GM21723 (cell line): ENCODE measurements at regions not wholly inside any gene's neighbourhood (a gene's known extent, or its start where the extent isn't known, plus 50 kb on each side); places are given as distances from the start of the nearest gene placed in this dataset.
"Not testable (repeated sequence)": the region's sequence is repeated elsewhere in the genome, so short reads cannot be mapped to it uniquely, and the experiment has no call there.

Experiments used
- ATAC-seq: cut with Tn5 transposase; IDR thresholded peaks from one replicate; pipeline ENCODE4 v1.9.1; 2021; ENCODE audit warnings: mild to moderate bottlenecking, moderate library complexity; ENCODE audit not compliant: unreplicated experiment

DNA sequence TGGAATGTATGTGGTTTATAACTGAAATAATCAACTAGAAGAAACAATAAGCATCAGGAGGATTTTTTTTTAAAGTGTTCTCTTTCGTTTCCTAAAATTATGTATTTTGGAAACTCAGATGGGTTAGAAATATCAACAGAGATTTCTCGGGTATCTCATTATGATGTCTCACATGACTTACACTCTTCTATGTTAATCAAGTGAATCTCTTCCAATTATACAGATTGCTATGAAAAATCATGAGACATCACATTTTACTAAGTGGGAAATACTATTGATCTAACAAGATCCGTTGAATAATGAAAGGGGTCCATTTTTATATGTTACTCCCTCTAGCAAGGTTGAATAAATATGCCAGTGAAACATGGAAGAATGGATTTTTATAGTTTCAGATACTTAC lies 54.7 kb upstream of the NRIP1 start:
- no peak for ATAC-seq

DNA sequence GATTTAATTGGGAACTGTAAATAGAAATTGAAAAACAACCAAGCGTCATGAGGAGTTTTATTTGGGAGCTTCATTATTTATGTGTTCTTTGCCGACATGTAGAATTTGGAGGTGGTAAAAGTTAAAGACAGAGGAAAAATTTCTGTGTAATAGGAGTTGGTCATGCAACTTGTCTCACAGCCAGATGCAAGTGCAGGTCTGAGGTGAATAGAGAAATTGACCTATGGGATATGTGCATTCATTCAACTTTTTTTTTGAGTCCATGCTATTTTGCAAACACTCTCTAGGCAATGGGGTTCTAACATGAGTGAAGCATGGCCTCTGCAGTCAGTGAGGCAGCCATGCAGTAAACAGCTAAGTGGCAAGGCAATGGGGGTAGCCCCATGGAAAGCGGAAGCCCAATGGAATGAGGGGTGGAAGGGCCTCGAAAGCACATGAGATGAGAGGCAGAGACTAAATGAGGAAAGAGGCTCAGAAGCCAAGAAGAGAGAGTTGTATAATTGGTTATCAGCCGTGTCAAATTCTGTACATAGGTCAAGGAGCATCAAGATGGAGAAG lies 56.4 kb upstream of the NRIP1 start:
- no peak for ATAC-seq

DNA sequence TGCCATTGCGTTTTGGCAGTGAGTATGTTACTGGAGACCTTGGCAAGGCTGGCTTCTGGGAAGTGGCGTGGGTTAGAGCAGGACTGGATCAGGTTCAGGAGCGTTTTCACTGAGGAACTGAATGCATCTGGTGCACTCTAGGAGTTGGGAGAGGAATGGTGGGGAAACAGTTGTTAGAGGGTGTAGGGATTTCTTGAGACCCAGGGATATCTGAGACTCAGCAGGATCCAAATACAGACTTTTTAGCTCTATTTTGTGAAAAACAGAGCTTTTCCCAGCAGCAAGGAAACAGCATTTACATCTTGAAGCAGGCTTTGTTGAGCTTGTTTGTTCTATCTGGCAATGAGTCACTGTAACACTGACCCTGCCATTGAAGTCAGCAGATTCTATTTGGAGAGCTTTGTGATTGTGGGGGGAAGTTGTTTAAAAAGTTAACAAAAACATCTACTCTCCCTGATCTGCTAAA lies 56.9 kb upstream of the NRIP1 start:
- ATAC-seq = no peak

DNA sequence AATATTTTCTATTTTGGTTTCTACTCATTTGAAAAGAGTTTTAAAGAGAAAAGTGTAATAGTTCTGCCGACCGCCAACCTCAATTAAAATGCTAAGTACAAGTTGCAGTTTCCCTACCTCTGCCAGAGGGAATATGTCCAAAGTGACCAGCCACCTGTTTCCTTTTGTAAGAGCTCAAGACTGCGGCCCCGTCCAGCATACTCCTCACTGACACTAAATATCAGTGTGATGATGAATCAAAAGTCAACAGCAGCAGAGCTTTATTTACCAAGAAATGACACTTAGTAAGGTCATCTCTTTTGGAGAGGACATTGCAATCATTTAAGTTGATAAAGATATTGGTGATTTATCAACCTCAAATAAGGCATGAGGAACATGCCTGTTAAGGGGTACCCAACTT lies 57.4 kb upstream of the NRIP1 start:
- ATAC-seq = no peak

DNA sequence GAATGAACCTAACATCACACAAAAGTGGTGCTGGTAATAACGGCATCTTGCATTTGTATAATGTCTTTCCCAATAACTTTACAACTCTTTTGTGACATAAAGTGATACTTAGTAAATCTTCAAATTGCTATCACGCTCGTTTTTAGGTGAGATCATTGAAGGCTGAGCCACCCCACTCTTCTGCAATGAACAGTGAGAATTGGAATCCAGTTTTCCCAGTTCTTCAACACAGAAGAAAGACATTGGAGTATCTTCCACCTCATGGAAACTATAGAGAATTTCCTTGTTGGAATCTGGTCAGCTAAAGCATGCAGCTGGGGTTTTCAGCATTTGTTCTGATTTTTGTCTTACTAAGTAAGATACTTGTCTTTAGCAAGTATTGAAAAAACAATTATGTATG lies 59.9 kb upstream of the NRIP1 start:
- no peak for ATAC-seq

DNA sequence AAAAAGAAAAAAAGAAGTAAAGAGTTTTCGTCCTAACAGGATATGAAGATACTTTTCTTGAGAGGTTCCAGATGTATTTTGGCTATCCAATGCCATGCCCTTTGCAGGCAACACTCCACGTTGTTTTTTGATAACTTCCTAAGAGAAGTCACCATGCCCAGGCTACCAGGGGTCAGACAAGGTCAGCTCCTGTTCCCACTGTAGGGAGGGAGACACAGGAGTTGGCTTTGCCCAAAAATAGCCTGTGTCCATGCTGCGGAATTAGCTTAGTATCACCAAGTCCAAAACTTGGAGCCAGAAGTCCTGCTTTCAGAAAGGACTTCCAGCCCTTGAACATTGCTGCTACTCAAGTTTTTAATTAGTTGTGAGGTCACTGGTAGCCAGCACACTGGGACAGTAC lies 62.1 kb upstream of the NRIP1 start:
- no peak for ATAC-seq

DNA sequence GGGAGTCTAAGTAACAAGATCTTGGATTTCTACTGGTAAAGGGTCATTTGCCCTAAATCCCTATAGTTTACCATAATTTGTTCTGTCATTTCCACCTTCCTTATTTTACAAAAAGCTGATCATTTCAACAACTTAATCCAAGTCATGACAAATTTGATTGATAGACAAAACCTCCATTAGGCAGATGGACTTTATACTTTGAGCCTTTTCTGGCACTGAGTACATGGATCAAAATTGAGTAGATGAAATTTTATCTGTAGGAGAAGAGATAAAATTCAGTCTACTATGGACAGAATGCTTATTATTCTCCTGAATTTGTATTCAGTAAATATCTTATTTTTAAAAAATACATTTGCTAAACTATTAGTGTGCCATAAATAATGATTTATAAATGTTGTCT lies 62.6 kb upstream of the NRIP1 start:
- ATAC-seq = no peak

DNA sequence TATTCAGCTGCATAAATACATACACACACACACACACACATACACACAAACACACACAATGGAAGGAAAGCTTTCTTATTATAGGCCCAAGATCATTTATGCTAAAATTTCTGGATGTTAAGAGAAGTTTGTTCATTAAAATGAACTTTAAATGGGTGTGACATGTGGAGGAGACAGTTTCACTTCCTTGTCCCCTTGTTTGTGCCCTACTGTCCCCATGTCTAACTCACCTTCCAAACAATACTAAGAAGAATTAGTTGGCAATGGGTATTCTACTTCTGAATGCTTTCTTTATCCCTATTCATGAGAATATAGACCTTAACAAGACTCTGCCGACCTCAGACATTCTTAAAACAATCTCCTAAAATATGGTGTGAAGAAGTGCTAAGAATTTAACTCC lies 63.5 kb upstream of the NRIP1 start:
- ATAC-seq = no peak

DNA sequence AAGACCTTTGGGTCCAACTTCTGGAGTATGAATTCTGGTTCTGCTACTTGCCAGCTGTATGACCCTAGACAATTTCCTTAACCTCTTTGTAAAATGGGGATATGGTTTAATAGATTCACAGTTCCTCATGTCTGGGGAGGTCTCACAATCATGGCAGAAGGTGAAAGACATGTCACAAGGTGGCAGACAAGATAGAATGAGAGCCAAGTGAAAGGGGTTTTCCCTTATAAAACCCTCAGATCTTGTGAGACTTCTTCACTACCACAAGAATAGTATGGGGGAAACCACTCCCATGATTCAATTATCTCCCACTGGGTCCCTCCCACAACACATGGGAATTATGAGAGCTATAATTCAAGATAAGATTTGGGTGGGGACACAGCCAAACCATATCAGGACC lies 63.9 kb upstream of the NRIP1 start:
- ATAC-seq = not testable (repeated sequence)

DNA sequence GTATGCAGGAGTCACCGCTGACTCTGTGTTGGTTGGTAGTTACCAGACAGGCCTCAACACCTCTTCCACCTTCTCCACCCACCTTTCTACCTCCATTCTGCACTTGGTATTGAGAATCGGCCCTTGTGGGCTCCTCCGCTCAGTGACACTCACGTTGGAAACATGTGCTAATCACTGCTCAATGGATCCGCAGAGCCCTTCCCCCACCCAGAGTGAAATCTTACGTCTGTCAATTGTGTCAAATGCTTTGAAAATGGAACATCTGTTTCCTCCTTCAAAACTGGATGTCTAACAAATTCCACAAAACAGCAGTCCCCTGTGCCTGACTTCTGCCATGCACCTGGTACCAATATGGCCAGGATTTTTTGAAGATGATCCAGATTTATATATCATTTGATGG lies 65.5 kb upstream of the NRIP1 start:
- no peak for ATAC-seq

DNA sequence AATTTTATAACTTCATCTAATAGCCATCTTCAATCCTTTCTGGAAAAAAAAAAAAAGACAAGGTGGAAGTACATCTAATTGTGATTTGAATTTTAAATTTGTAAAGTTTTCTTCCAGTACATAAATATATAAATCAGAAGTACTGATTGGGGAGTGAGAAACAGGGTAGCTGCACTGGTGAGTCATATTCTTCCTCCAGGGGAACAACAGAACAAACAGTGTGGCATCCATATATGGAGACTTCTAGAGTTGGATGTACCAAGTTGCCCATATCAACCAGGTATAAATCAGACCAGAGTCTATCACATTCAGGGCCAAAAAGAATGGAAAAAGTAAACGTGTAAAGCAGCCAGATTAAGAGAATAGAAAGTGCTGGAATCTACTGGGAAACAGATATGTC lies 66.0 kb upstream of the NRIP1 start:
- ATAC-seq = no peak

DNA sequence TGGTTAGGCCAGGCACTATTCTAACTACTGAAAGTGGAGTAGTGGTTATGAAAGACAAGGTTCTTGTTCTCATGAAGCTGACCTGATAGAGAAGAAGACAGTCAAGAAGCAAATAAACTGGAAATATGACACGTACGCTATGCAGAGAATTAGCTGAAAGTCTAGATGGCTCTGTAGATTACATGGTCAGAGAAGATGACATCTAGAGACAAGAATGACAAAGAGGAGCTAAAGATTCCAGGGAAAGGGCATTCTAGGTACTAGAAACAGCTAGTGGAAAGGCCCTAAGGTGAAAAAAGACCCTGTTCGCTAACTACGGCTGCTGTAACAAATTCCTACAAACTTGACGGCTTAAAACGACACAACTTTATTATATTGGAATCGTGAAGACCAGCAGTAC lies 68.0 kb upstream of the NRIP1 start:
- ATAC-seq = no peak

DNA sequence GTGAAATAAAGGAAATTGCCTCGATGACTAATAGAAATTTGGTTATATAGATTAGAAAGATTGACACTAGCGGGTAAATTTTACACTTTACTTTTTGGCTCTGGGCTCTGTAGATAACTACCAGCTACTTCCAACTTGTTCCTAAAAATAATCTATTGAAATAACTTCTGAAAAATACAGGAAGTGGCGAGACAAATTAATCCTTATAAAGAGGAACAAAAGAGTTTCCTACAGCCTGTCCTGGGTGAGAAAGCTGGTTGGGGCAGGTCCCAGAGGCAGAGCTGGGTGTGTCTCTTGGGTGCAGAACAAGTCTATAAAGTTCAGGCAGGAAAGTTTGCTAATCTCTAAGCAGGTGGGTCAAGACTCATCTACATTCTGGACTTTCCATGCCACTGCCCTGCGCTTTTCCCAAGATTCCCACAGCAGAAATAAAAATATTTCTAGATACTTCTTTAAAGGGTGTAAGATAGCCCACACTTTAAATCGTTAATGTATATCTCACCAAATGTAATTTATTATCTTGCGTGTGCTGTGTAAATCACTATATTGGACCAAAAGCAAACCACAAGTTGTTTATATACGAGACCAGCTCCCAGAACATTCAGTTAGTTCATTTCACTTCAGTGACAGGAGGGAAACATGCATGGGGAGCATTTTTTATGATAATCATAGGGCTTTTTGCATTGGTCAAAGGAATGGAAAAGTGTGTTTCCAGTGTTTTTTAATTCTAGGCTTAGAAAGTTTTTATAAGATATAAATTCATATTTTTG lies 70.1 kb upstream of the NRIP1 start:
- no peak for ATAC-seq

DNA sequence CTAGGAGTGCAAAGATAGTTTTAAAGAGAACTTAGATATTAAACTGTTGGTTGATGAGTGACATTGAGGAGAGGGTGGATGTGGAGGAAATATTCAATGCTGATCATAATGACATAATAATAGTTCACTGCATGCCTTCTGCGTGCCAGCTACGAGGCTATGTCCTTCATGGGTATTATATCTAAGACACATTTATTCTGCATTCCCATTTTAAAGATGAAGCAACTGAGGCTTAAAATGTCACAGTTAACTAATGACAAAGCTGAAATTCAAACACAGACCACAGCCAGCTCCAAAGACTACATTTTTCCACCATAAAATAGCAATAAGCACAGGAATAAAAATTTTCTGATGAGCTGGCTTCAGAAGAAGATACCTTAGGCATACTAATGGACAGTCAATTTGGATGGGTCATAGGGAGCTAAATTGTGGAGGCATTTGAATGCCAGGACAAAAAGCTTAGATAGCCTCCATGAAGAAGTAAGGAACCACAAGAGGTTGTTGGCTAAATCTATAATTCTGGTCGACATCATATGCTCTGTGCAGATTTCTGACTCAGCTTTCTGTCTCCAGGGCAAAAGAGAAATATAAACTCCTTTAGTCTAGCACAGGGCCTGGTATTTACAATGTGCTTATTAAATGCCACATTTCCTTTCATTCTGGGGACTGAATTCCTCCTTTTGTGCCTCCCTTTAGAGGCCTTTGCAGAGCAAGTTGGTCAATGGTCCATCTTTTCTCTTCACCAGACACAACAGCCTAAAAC lies 71.2 kb upstream of the NRIP1 start:
- ATAC-seq = no peak

DNA sequence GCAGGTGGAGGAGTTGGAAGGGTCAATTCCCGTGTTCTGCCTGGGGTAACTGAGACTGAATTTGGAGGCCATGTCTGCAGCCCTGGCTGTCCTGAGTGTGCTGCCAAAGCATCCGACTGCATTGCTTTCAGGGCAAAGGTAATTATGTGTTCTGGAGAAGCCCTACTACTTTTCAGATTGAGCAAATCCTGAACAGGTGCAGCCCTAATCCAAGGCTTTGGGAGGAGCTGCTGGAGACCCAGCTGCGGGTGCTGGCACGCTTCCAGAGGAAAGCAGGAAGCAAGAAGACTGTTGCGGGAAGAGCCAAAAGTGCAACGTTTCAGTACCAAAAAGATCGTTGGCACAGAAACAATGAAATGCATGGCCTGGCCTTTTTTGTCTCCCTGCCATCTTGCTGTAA lies 73.7 kb upstream of the NRIP1 start:
- no peak for ATAC-seq

DNA sequence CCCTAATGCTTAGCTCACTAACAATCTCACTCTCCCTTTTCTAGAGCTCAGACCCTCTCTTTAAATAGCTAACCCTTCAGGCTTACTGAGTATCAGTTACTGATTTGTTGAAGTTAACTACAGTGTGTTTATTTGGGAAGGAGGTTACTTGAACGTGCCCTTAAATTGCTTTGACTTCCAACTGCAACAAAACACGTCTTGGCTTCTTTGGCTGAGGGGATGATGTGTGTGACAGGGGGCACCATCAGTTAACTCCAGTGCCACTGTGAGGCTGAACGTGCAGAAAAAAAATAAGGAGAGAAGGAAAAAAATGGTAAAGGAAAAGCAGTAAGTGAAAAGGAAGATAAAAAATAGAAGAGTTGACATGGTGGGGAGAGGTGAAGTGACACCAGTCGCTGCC lies 75.1 kb upstream of the NRIP1 start:
- no peak for ATAC-seq

DNA sequence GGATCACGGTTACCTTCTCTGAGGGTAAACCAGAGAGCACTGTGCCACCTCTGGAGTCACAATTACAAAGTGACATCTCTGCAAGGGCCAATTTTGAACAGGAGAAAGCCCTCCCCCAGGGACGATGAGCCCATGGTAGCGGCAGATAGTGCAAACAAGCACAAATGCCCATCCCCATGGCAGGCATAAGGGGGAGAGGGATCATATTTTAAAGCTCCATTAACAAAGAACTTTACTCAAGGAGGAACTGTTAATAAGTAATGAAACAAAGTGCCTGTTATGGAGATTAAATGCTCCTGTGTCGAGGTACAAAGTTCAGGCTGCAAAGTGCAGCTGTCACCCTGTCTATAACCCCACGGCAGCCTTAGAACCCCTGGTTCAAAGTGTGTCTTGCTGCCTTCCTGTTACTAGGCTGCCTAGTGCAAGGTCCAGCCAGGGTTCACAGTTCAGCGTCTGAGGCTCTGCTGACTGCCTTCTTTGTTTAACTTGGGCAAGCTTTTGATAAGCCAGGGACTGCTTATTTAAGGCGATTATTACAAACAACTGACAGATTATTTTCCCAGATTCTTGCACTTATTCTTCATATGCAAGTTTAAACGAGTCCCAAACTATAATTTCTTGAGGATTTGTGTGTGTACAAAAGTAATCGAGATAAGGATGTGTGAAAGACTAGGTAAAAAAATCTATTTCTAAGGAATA lies 75.7 kb upstream of the NRIP1 start:
- ATAC-seq = no peak

DNA sequence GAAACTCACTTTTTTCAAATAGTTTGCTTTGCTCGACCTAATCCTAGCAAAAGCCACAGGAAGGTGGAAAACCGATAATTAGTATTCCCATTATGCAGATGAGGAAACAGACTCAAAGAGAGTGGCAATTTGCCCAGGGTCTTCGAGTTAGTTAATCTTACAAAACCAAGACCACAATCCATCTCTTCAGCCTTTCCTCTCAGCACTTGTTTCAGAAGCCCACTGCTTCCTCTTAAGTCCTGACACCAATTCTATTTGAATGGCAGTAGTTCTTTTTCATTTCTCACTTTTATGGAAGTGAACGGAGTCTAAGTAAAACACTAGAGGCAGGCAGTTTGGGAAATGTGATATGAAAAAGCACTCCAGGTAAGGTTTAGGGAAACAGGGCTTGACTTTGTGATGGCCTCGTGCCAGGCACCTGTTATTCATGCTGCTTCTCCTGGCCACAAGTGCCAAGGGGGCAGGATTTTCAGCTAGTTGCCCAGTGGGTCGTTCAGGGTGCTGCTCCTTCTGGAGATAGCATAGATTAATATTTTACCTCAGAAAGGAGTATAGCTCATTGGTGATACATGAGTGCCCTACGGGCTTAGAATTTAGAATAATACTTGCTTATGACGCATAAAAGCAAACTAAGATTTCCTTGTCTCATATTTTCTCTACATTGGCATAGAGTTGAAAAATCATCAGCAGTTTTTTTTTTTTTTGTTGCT lies 76.6 kb upstream of the NRIP1 start:
- ATAC-seq = no peak

DNA sequence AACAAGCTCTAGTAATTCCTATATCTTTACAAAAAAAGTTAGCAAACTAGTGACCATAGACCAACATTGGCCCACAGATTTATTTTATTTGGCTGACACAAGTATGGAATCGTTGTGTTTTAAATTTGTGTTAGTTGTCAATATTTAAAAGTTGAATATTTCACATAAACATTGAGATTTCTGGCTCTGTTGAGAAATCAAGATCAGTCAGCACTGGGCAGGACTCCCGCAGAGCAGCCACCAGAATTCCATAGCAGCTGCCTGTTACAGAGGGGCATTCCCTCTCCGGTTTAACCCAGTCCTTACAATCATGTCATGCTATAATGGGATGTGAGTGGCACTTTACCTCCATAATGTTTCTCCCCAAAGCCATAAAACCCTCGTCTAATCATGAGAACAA lies 79.2 kb upstream of the NRIP1 start:
- no peak for ATAC-seq

DNA sequence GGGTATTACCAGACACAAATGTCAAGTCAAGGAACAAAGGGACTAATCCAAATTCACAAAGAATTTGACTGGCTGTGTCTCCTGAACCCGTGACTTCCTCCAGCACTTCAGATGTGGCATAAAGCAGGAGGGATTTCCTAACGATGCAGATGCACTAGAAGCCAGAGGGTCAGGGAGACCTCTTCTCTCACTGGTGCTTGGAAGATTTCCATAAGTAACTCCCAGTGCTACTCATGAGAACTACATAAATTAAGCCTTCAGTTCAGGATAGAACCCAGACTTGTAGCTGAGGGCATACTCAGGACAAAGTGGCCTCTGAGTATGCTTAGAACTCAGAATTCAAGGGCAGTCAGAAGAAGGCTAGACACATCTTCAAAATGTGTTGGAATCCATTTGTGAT lies 83.6 kb upstream of the NRIP1 start:
- ATAC-seq = no peak
